ENCODE measurements at regions not wholly inside any gene's neighbourhood (a gene's known extent, or its start where the extent isn't known, plus 50 kb on each side); places are given as distances from the start of the nearest gene placed in this dataset.

GRCh38 chr6:40876336-40876735 lies 162.7 kb downstream of the UNC5CL start:
- TF ChIP-seq, protein P1, sequence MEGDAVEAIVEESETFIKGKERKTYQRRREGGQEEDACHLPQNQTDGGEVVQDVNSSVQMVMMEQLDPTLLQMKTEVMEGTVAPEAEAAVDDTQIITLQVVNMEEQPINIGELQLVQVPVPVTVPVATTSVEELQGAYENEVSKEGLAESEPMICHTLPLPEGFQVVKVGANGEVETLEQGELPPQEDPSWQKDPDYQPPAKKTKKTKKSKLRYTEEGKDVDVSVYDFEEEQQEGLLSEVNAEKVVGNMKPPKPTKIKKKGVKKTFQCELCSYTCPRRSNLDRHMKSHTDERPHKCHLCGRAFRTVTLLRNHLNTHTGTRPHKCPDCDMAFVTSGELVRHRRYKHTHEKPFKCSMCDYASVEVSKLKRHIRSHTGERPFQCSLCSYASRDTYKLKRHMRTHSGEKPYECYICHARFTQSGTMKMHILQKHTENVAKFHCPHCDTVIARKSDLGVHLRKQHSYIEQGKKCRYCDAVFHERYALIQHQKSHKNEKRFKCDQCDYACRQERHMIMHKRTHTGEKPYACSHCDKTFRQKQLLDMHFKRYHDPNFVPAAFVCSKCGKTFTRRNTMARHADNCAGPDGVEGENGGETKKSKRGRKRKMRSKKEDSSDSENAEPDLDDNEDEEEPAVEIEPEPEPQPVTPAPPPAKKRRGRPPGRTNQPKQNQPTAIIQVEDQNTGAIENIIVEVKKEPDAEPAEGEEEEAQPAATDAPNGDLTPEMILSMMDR (IDR thresholded peaks at IDR 0.05 in 4 of 5, conservative IDR thresholded peaks at IDR 0.05 in 1 of 5), result no peak
- TF ChIP-seq POLR2A (IDR thresholded peaks at IDR 0.05), result no peak
